AG04450 (cell line): ENCODE measurements at regions not wholly inside any gene's neighbourhood (a gene's known extent, or its start where the extent isn't known, plus 50 kb on each side); places are given as distances from the start of the nearest gene placed in this dataset.
"Not testable (repeated sequence)": the region's sequence is repeated elsewhere in the genome, so short reads cannot be mapped to it uniquely, and the experiment has no call there.

Experiments
- CTCF ChIA-PET: fragments of 300-600, 350-600 bp; formaldehyde crosslinking; extraction: SDS; loops from one replicate; lab custom pipeline; 2022; ENCODE audit warnings: antibody characterized with exemption, inconsistent platforms; lab: Charles Lee
- POLR2A ChIA-PET: fragments of 350-600 bp; formaldehyde crosslinking; extraction: SDS; loops from one replicate; lab custom pipeline; 2021; ENCODE audit warnings: antibody characterized with exemption, inconsistent platforms; lab: Yijun Ruan, JAX
- DNase-seq: peaks from one replicate; pipeline ENCODE4 v3.0.0-alpha.2; 2011; ENCODE audit warnings: low read depth, low spot score
- H3K27ac ChIP-seq: one replicate; pipeline ENCODE4 v1.5.1; 2012; ENCODE audit warnings: low read depth, low read length, control low read depth
- H3K27me3 ChIP-seq: one replicate; pipeline ENCODE4 v1.6.0; 2012; ENCODE audit warnings: low read length; ENCODE audit not compliant: control insufficient read depth, insufficient read depth
- H3K4me3 ChIP-seq: 2 replicates; pipeline ENCODE4 v1.5.1; 2011; ENCODE audit warnings: mild to moderate bottlenecking, low read depth, low read length, control low read depth
- H3K9me3 ChIP-seq: 2 replicates; pipeline ENCODE4 v1.5.1; 2012; ENCODE audit warnings: low read length; ENCODE audit not compliant: control insufficient read depth, insufficient read depth
- TF ChIP-seq, protein P1 (sequence below): IDR thresholded peaks from 2 replicates; pipeline ENCODE4 v1.5.1; 2011; ENCODE audit warnings: low read depth, low read length, control low read depth, inconsistent platforms

DNA sequence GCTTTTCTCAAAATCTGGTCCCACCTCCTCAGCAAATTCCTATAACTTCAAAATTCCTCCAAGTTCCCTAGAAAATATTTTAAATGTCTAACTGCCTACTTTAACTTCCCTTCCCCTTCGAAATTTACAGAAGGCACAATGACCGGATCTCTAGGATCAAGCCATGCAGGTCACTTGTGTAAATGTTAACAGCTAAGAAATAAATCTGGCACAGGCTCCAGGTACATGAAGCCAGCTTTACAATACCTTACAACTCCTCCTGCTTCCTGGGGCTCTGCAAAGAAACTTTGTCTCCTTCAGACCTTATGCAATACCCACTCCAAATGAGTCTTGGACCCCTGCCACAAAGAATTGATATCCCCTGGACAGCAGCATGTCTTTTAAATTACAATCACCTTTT is 1164.2 kb downstream of the BRINP3 start:
- TF ChIP-seq, protein P1, sequence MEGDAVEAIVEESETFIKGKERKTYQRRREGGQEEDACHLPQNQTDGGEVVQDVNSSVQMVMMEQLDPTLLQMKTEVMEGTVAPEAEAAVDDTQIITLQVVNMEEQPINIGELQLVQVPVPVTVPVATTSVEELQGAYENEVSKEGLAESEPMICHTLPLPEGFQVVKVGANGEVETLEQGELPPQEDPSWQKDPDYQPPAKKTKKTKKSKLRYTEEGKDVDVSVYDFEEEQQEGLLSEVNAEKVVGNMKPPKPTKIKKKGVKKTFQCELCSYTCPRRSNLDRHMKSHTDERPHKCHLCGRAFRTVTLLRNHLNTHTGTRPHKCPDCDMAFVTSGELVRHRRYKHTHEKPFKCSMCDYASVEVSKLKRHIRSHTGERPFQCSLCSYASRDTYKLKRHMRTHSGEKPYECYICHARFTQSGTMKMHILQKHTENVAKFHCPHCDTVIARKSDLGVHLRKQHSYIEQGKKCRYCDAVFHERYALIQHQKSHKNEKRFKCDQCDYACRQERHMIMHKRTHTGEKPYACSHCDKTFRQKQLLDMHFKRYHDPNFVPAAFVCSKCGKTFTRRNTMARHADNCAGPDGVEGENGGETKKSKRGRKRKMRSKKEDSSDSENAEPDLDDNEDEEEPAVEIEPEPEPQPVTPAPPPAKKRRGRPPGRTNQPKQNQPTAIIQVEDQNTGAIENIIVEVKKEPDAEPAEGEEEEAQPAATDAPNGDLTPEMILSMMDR: no peak
- CTCF ChIA-PET: no interaction called here
- no peak overlapping the region for H3K27ac ChIP-seq
- no peak overlapping the region for H3K4me3 ChIP-seq
- no peaks in the 10 kb centered on the region for H3K9me3 ChIP-seq
- POLR2A ChIA-PET: no interaction called here
- DNase-seq: no peak
- no peaks in the 10 kb centered on the region for H3K27me3 ChIP-seq

GRCh38 chr1:189315035-189315901 is 1162.4 kb downstream of the BRINP3 start:
- no peaks in the 10 kb centered on the region for H3K27me3 ChIP-seq
- no peak overlapping the region for H3K4me3 ChIP-seq
- no peaks in the 10 kb centered on the region for H3K9me3 ChIP-seq
- H3K27ac ChIP-seq: no peak overlapping the region
- DNase-seq: no peak
- TF ChIP-seq, protein P1: no peak
- ChIA-PET CTCF (no interaction called here), POLR2A (no interaction called here)

DNA sequence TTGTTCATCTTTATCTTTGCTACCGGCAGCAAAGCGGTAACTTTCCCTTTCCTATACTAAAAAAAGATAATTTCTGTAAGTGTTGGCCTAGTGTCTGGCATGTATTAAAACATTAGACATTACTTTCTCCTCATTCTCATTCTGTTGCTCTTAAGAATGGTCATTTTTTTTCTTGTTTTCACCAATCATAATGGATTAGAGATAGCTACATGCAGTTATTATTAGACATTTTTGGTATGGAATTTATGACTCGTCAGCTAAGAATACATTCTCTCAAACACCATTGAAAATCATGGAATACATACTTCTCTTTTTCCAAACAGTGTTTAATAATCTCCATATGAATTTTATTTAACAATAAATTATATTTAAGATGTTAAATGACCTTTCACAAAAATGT is 1154.6 kb downstream of the BRINP3 start:
- Histone ChIP-seq H3K4me3 (no peak overlapping the region), H3K27me3 (no peaks in the 10 kb centered on the region), H3K27ac (no peak overlapping the region), H3K9me3 (no peaks in the 10 kb centered on the region)
- no peak for DNase-seq
- POLR2A ChIA-PET: no interaction called here
- TF ChIP-seq, protein P1: no peak
- CTCF ChIA-PET: no interaction called here

GRCh38 chr1:189331071-189331470 is 1146.6 kb downstream of the BRINP3 start:
- CTCF ChIA-PET, H3K27ac ChIP-seq, DNase-seq, H3K27me3 ChIP-seq, POLR2A ChIA-PET, H3K4me3 ChIP-seq, H3K9me3 ChIP-seq: not testable (repeated sequence)

- no peak for DNase-seq
- Histone ChIP-seq H3K4me3 (no peak overlapping the region), H3K27ac (no peak overlapping the region), H3K9me3 (no peaks in the 10 kb centered on the region), H3K27me3 (no peaks in the 10 kb centered on the region)
- TF ChIP-seq, protein P1: no peak
- CTCF ChIA-PET: no interaction called here
- POLR2A ChIA-PET: no interaction called here
These were observed 1141.3 kb downstream of the BRINP3 start for GRCh38 chr1:189336115-189337100.
